ENCODE measurements at regions not wholly inside any gene's neighbourhood (a gene's known extent, or its start where the extent isn't known, plus 50 kb on each side); places are given as distances from the start of the nearest gene placed in this dataset.

DNA sequence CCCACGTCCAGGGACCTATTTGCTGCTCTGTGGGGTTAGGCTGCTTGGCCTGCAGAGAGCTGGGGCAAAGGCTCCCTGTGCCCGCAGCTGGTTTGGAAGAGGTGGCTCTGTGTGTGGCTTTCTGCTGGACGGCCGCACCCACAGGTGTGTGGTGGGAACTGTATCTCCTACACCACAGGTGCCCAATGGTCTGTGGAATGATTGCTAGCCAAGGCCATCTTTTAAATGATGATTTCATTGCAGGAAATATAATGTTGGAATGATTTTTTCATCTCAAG is 178.4 kb downstream of the DLL1 start:
- H3K27ac ChIP-seq, result no peak overlapping the region
- no peak for TF ChIP-seq ZFX (IDR thresholded peaks at IDR 0.05)
- TF ChIP-seq, protein P1, sequence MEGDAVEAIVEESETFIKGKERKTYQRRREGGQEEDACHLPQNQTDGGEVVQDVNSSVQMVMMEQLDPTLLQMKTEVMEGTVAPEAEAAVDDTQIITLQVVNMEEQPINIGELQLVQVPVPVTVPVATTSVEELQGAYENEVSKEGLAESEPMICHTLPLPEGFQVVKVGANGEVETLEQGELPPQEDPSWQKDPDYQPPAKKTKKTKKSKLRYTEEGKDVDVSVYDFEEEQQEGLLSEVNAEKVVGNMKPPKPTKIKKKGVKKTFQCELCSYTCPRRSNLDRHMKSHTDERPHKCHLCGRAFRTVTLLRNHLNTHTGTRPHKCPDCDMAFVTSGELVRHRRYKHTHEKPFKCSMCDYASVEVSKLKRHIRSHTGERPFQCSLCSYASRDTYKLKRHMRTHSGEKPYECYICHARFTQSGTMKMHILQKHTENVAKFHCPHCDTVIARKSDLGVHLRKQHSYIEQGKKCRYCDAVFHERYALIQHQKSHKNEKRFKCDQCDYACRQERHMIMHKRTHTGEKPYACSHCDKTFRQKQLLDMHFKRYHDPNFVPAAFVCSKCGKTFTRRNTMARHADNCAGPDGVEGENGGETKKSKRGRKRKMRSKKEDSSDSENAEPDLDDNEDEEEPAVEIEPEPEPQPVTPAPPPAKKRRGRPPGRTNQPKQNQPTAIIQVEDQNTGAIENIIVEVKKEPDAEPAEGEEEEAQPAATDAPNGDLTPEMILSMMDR (conservative IDR thresholded peaks at IDR 0.05), result no peak

DNA sequence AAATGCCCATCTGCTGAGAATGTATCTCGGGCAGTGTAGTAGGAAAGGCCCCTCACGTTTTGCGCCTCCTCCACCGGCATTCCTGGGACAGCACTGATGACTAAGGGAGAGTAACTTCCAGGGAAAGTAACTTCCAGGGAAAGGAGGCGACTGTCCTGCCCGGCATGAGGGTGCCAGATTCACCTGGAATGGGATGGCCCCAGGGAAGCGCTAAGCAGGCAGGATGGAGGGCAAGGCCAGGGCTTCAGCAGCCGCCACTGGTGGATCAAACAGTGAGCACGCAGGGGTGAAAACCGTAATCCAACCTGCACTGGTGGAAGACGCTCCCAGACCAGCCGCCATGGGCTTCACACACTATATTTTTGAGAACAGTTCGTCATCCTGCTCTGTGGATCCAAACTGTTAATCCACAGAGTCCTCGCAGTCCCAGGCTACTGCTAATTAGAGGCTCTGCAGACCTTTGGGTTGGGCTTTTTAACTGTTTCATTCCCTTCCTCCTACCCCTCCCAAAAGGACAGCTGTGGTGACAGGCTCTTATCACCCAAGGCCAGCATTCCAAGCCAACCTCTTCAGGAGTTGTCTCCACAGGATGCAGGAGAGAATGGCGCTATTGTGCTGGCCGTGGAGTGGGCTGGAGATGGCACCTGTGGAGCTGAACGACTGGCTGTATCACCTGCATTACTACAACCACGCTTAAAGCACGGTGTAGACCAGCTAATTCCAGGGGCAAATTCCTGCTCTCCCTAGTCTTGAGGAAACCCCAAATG is 178.9 kb downstream of the DLL1 start:
- TF ChIP-seq ZFX (IDR thresholded peaks at IDR 0.05), result no peak
- H3K27ac ChIP-seq, result no peak overlapping the region

DNA sequence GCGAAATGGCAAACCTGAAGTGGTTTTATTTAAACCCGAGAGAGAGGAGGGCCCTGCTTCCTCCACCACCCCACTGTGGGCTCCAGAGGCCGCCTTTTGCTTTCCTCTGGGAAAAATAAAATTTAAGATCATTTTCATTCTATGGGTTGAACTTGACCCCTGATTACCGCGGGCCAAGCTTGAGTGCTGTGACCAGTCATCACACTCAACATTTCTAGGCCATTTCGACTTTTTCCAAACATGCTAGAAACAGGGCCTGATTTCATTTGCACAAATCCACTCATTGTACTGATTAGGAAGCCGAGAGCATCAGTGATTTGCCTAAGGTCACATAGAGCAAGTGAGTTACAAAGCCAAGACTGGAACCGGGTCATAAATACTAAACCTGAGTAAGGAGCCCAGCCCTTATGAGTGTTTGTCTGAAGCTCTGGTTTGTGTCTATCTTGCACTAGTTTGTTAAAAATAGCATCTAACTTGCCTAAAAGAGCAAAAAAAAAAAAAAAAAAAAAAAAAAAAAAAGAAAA is 179.7 kb downstream of the DLL1 start:
- no peak overlapping the region for H3K27ac ChIP-seq
- TF ChIP-seq ZFX (IDR thresholded peaks at IDR 0.05), result no peak
- TF ChIP-seq, protein P1 (conservative IDR thresholded peaks at IDR 0.05), result no peak

DNA sequence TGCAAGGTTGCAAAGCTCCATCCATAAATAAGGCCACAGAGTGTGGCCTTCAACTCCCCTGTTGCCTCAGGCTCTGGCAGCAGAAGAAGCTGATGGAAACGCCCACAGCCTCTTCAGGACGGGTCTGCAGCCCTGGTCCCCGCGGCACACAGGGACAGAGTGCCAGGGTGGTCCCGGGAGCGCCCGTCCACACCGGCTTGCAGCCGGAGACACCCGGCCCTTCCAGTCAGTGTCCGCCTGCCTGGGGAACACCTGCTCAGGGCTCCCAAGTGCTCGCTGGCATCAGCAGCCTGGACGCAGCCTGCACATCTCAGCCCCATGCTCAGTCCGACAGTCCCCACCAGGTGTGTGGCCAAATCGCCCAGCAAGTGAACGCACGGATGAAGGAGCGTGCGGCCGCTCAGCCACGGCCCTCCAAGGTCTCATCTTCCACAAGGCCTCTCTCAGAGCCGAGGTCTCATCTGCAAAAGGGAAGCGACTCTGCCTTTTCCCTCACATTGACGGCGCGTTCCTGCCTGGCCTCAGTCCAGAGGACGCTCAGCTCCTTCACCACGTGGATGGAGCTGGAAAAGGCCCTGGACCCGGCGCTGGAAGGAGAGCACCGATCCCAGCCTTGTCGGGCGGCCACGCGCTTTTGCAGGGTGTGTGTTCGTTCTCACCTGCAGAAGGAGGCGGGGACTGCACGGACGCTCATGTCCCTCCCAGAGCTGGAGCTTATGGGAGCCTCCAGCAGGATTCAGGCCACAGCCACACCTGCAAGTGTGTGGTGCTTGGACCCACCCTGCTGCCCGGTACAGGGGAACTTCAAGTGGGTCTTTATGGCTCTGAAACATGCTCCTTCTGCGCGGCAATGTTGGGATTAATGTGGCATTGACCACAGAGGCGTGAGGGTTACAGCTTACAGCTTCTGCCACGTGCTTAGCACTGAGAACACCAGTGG is 180.4 kb downstream of the DLL1 start:
- no peak overlapping the region for H3K27ac ChIP-seq
- TF ChIP-seq, protein P1 (conservative IDR thresholded peaks at IDR 0.05), result no peak
- TF ChIP-seq ZFX (IDR thresholded peaks at IDR 0.05), result no peak

DNA sequence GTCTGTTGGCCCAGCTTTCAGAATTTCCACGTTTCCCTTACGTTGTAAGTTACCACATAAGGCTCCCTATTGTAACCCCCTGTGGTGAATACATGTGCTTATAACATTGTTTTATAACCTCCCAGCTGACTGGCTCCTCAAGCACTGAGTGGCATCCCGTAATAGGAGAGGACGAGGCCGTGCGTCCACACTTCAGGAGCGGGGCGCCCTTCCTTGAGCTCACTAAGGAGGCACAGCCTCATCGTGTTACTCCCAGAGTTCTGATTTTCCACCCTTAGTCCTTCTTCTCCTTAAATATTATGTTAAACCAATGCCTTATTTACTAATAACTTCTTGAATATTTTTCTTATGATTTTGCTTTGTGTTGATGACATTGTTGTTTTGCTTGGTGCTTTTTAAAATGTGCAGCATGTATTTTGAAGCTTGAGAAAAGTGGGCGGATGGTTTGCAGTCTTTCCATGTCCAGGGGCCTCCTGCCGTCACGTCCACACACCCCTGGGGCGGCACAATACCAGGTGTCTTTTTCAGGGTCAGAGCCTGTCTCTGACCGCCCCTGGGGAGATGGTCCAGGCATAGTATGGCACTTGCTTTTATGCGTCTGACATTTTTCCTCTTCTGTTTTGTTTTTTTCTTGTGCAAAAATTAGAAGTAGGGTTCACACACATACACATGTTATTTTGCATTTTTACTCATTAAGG is 181.8 kb downstream of the DLL1 start:
- H3K27ac ChIP-seq, result no peak overlapping the region
- TF ChIP-seq, protein P1 (conservative IDR thresholded peaks at IDR 0.05), result no peak
- TF ChIP-seq ZFX (IDR thresholded peaks at IDR 0.05), result no peak

DNA sequence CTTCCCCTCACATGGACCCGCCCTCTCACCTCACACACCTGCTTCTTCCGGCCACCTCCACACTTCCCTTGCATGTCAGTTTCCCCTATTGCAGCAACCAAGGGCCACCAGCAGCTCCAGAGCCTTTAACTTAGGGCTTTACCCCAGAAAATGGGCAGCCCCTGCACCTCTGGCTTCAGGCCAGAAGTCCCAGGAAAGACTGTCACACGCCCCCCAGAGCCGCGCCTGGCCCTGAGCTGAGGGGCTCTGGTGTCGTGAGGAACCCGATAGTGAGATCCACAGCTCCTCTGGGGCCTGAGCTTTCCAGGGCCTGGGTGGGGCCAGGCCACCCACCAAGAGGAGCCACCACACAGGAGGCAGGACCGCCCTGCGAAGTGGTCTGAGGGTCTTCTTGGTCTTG is 182.4 kb downstream of the DLL1 start:
- no peak overlapping the region for H3K27ac ChIP-seq
- no peak for TF ChIP-seq ZFX (IDR thresholded peaks at IDR 0.05)

DNA sequence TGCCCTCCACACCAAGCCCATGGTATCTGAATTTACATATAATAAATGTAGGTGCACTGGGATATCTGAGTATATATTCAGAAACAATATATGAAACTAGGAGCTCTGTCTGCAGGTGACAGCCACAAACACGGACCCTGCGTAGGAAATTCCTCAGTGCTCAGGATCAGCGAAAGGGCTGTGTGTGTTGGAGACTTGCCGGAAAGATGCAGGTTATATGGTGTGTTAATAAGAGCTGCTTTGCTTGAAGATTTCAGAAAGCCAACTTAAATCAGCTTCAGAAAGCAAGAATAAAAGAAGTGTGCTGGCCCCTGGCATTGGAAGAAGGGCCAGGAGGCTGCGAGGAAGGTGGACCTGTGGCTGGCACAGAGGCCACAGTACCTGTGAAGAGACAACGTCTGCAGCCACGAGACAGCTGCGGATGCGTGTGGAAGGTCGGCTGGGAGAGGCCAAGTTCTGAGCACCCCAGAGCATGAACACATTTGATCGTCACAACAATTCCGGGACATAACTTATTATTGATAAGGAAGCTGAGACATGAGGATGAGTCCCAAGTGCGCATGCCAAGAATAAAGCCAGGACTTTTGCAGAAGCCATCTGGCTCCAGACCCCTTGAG is 183.2 kb downstream of the DLL1 start:
- TF ChIP-seq, protein P1 (conservative IDR thresholded peaks at IDR 0.05), result no peak
- no peak for TF ChIP-seq ZFX (IDR thresholded peaks at IDR 0.05)
- H3K27ac ChIP-seq, result no peak overlapping the region

Data from C4-2B (cell line).